ENCODE measurements at regions not wholly inside any gene's neighbourhood (a gene's known extent, or its start where the extent isn't known, plus 50 kb on each side); places are given as distances from the start of the nearest gene placed in this dataset.
"Not testable (repeated sequence)": the region's sequence is repeated elsewhere in the genome, so short reads cannot be mapped to it uniquely, and the experiment has no call there.

GRCh38 chr15:72866866-72867616 lies 83.5 kb upstream of the ADPGK start:
- no peak for DNase-seq

DNA sequence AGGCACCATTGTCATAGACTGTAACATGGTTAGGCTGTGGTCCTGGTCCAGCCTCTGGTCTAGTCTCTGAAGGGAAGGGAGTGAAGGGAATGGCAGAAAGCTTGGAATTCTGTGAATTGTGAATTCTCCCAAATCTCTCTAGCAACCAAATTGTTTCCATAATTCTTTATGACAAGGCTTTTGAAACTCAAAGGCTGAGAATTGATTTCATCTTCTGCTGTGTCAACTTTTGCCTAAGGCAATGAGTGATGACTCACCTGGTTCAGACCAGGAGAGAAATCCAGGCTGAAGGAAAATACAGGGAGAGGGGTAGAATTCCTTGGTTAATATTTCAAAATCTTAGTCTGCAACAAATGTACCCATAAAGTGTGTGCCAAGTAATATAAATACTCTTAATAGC lies 82.6 kb upstream of the ADPGK start:
- DNase-seq = no peak

DNA sequence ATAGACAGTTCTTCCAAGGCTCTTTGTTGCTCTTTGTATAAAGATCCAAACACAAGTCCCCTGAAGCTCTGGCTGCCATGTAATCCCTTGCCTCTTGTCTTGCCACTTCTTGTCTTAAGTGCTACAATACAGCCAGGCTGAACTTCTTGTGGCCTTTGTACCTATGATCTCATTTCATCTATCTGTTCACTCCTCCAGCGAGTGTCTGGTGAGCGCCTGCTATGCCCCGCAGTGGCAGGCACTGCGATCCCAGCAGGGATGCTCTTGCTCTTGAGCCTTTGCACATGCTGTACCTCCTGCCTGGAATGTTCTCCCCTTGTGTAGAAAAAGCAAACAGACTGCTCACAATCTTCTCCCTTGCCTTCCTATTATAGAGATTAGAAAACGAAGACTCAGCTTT lies 81.9 kb upstream of the ADPGK start:
- no peak for DNase-seq

GRCh38 chr15:72864681-72865080 lies 81.1 kb upstream of the ADPGK start:
- DNase-seq = no peak

DNA sequence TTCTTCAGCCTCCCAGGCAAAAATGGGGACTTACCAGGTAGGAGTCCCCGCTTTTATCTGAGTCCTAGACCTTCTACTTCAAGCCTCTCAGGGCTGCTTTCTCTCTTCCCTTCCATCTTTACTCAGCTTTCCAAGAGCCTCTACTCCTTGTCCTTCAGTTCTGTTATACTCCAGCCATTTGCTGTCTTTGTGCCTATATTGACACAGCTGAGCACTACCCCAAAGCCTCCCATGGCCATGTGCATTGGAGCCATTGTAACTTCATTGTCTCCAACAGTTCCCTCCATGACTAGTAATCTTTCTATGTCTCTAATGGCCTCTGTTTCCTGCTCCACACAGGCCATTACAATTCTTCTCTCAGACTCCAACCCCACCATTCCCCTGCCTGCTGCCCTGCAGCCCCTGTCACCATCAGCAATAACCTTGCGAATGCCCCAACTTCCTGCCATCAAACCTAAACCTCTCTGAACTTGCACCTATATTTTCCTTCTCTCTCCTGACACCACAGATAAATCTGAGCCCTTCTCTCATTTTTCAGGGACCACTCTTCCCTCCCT lies 77.9 kb upstream of the ADPGK start:
- no peak for DNase-seq

DNA sequence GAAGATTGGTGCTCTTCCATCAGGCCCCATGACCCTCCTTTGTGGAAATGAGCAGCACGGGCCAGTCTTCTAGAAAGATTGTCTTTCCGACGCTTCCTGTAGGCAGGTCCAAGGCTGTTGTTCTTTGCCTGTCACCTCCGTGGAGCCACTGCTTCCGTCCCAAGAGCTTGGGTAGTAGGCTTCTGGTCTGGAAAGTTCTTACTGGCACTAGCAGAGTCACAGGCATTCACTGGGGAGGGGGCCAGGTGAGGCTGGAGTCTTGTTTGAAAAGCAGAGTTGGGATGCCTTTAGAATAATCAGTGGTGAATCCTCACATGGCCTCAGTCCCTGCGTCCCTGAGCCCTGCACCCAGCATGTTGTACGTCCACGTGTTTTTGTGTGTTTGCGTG lies 76.2 kb upstream of the ADPGK start:
- DNase-seq = no peak

- DNase-seq = peak in 40 of 51 donors; percentile 5 to 77 (median 42)
Measured at GRCh38 chr15:72859017-72859756, 75.6 kb upstream of the ADPGK start.

DNA sequence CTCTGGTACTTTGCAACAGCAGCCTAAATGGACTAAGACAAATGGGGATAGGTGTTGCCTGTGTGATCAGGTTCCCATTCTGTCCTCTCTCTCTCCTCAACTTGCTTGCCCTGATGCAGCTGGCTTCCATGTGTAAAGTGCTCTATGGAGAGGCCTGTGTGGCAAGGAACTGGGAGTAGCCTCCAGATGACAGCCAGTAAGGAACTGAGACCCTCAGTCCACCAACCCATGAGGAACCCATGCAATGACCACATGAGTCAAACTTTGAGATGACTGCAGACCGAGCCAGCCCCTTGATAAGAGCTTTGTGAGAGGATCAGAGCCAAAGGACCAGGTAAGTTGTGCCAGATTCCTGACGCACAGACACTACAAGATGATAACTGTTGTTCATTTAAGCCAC lies 74.6 kb upstream of the ADPGK start:
- DNase-seq = no peak

DNA sequence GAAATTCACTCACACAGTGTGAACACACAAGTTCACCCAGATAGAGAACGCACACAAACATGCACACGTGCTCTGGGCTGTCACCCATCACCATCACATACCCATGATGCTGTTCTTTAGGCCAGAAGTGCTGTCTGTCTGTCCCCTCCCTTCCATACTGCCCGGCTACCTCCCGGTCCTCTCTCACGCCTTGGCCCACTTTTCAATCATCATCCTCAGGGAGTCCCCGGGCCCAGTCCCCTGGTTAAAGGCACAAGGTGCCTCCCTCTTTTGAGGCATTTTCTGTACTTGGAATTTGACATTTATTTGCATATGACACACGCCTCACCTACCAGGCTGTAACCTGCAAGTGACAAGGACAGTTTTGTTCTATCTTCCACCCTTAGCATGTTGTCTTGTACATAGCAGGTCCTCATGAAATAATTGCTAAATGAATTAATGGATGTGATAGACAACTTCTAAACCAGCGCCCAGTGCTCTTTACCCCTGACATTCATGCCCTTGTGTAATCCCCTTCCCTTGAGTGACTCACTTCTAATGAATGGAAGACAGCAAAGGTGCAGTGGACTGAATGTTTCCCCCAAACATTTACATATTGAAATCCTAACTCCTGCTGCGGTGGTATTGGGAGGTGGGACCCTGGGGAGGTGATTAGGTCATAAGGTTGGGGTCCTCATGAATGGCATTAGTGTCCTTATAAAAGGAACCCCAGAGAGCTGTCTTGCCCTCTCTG lies 73.9 kb upstream of the ADPGK start:
- DNase-seq = no peak

GRCh38 chr15:72856549-72857040 lies 73.0 kb upstream of the ADPGK start:
- no peak for DNase-seq

GRCh38 chr15:72855791-72856190 lies 72.2 kb upstream of the ADPGK start:
- no peak for DNase-seq

- DNase-seq = no peak
Measured at GRCh38 chr15:72852273-72852672, 68.7 kb upstream of the ADPGK start.

- DNase-seq = no peak
Measured at GRCh38 chr15:72851586-72851985, 68.0 kb upstream of the ADPGK start.

- no peak for DNase-seq
Measured at GRCh38 chr15:72850833-72851232, 67.3 kb upstream of the ADPGK start.

DNA sequence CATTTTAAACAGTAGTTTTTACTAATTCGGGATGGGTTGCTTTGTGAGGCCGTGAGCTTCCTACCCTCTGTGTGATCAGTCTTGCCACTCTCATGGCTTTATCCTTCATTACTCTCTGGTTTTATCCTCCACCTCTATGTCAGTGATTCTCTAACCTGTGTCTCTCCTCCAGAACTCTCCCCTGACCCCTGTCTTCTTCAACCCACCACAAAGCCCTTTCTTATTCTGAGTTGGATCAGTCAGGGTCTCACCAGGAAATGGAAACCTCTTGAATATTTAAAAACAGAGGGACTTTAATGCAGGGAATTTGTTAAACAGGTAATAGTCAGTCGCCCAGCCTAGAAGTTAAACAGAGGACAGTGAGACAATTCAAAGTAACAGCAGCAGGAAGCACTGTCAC lies 64.2 kb upstream of the ADPGK start:
- DNase-seq = no peak

DNA sequence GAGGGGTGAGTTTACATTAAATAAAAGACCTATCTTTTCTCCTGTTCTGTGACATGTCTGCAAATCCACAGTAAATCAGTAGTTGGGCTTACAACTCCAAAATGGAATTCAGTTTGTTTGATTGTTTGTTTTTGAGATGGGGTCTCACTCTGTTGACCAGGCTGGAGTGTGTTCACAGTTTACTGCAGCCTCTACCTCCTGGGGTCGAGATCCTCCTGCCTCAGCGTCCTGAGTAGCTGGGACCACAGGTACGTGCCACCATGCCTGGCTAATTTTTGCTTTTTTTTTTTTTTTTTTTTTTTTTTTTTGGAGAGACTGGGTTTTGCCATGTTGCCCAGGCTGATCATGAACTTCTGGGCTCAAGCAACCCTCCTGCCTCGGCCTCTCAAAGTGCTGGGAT lies 63.5 kb upstream of the ADPGK start:
- DNase-seq = no peak

- DNase-seq = no peak
Measured at GRCh38 chr15:72845981-72846383, 62.4 kb upstream of the ADPGK start.

- DNase-seq = no peak
Measured at GRCh38 chr15:72844067-72844466, 60.5 kb upstream of the ADPGK start.

DNA sequence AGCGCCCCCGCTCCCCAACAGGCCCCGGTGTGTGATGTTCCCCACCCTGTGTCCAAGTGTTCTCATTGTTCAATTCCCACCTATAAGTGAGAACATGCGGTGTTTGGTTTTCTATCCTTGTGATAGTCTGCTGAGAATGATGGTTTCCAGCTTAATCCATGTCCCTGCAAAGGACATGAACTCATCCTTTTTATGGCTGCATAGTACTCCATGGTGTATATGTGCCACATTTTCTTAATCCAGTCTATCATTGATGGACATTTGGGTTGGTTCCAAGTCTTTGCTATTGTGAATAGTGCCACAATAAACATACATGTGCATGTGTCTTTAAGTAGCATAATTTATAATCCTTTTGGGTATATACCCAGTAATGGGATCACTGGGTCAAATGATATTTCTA lies 59.8 kb upstream of the ADPGK start:
- not testable (repeated sequence) for DNase-seq

DNA sequence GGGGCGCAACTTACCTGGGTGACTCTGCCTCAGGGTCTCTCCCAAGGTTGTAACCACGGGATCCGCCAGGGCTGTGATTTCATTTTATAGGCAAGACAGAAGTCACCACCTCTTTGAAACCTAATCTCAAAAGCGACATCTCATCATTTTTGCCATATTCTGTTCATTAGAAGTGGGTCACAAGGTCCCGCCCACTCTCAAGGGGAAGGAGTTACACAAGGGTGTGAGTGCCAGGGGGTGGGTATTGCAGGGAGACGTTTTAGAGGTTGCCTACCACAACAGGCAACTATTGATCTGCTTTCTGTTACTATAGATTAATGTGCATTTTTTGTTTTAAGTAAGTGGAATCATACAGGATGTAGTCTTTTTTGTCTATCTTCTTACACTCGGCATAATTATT lies 56.6 kb upstream of the ADPGK start:
- no peak for DNase-seq

DNA sequence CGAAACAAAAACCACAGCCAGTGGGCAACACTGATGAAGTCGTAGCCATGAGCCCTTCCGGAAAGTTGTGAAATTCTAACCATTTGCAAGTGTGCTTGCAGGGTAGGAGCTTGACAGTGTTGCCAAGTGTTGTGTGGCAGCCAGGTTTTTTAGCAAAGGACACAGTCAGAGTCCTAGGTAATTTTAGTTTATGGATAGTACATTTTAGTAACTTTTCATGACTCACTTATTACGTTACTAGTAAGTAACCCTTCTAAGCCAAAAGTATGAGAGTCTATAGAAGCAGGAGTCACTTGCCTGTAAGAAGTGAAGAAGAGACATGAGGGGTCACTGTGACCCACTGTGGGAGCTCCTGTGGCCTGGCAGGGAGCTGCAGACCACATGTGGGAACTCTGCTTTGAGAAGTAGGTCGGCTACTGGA lies 54.8 kb upstream of the ADPGK start:
- DNase-seq = peak in 10 of 51 donors; percentile 5 to 32 (median 8)
